Endodermal cell (in vitro differentiated cells): ENCODE measurements at regions not wholly inside any gene's neighbourhood (a gene's known extent, or its start where the extent isn't known, plus 50 kb on each side); places are given as distances from the start of the nearest gene placed in this dataset.

Experiments
- DNase-seq: peaks from one replicate; pipeline ENCODE4 v3.0.0-alpha.2; 2017
- H3K27ac ChIP-seq: 2 replicates; pipeline ENCODE4 v1.5.1; 2013; ENCODE audit warnings: mild to moderate bottlenecking, low read depth, low read length, moderate library complexity
- H3K27me3 ChIP-seq: 2 replicates; pipeline ENCODE4 v1.6.1; 2013; ENCODE audit warnings: mild to moderate bottlenecking, low read length, moderate library complexity; ENCODE audit not compliant: insufficient read depth, control insufficient read depth, poor library complexity, severe bottlenecking
- H3K36me3 ChIP-seq: 2 replicates; pipeline ENCODE4 v1.7.0; 2013; ENCODE audit warnings: mild to moderate bottlenecking, low read length, moderate library complexity; ENCODE audit not compliant: control insufficient read depth, insufficient read depth
- H3K4me1 ChIP-seq: one replicate; pipeline ENCODE4 v1.7.0; 2013; ENCODE audit warnings: low read length; ENCODE audit not compliant: control insufficient read depth, insufficient read depth
- H3K4me3 ChIP-seq: 2 replicates; pipeline ENCODE4 v1.5.1; 2013; ENCODE audit warnings: mild to moderate bottlenecking, low read length, moderate library complexity
- H3K9ac ChIP-seq: 2 replicates; pipeline ENCODE4 v1.6.1; 2013; ENCODE audit warnings: mild to moderate bottlenecking, low read length, moderate library complexity; ENCODE audit not compliant: poor library complexity, severe bottlenecking; ENCODE audit errors: extremely low read depth
- H3K9me3 ChIP-seq: 2 replicates; pipeline ENCODE4 v1.6.1; 2013; ENCODE audit warnings: mild to moderate bottlenecking, low read length, moderate library complexity; ENCODE audit not compliant: control insufficient read depth
- H3K27ac Mint-ChIP-seq: 2 replicates; pipeline ENCODE4 v1.8.0; 2020; ENCODE audit warnings: mixed read lengths
- H3K27me3 Mint-ChIP-seq: 2 replicates; pipeline ENCODE4 v1.8.0; 2021; ENCODE audit warnings: mild to moderate bottlenecking, mixed read lengths; ENCODE audit not compliant: insufficient read depth
- H3K36me3 Mint-ChIP-seq: 2 replicates; pipeline ENCODE4 v1.8.0; 2020; ENCODE audit warnings: low read depth, mixed read lengths
- H3K4me1 Mint-ChIP-seq: 2 replicates; pipeline ENCODE4 v1.8.0; 2020; ENCODE audit warnings: mixed read lengths
- H3K4me3 Mint-ChIP-seq: 2 replicates; pipeline ENCODE4 v1.8.0; 2020; ENCODE audit warnings: mild to moderate bottlenecking, moderate library complexity, mixed read lengths
- H3K9me3 Mint-ChIP-seq: 2 replicates; pipeline ENCODE4 v1.8.0; 2020; ENCODE audit warnings: mild to moderate bottlenecking, mixed read lengths
- WGBS, 2 experiments: methylation state at CpG; one replicate each; pipeline versions ENCODE4 v1.1.5 to v1.1.7; 2013; ENCODE audit warnings: missing lambda C conversion rate in 2 of 2, mixed read lengths in 1 of 2; ENCODE audit not compliant: insufficient coverage in 1 of 2, insufficient read length in 1 of 2; 5-methylcytosine and 5-hydroxymethylcytosine counted together
- TF ChIP-seq, protein P1 (sequence below): fragments of 200-600 bp; sonication (generic); conservative IDR thresholded peaks from 2 replicates; pipeline ENCODE4 v1.5.0; 2021; ENCODE audit warnings: antibody characterized with exemption, mild to moderate bottlenecking

DNA sequence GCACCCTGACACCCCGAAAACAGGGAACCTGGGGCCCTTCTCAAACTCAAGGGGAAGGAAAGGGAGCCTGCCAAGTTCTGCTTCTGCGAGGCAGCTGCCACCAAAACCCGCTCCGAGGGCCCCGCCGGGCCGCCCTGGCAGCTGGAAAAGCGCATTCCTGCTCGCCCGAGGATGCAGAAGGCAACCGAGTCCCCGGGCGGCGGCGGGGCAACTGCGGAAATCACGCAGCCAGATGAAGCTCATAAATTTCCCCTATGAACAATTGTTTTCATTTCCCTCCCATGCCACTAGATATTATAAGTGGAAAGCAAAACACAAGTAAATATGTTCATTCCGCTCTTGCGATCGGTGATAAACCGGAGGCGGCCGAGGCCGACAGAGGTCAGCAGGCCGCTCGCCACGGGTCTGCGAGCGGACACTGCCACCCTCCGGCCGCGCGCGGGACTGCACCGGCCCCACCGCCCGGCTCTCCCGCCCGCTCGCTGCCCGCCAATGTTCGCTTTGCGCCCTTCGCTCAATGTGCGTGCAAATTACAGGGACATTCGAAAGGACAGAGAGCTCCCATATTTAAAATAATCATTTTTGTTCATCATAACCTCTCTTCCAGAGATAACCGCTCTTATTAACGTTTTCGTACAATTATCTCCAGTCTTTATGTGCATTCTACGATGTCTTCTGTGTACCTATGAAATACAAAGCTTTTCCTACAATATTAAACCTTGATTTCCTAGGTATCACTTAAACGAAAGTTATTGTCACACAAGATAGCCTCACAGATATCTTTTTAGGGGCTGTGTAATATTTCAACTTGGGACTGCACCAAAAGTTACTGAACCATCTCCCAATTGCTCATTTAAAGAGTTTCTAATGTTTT is 120.8 kb upstream of the ZNF507 start:
- DNase-seq, result peak; percentile 86
- peak overlapping the region; percentile 52 for H3K4me3 Mint-ChIP-seq
- H3K9me3 ChIP-seq, result no peaks in the 10 kb centered on the region
- H3K27me3 ChIP-seq, result peaks cover 50% of the 10 kb centered on the region
- H3K9me3 Mint-ChIP-seq, result no peaks in the 10 kb centered on the region
- TF ChIP-seq, protein P1, sequence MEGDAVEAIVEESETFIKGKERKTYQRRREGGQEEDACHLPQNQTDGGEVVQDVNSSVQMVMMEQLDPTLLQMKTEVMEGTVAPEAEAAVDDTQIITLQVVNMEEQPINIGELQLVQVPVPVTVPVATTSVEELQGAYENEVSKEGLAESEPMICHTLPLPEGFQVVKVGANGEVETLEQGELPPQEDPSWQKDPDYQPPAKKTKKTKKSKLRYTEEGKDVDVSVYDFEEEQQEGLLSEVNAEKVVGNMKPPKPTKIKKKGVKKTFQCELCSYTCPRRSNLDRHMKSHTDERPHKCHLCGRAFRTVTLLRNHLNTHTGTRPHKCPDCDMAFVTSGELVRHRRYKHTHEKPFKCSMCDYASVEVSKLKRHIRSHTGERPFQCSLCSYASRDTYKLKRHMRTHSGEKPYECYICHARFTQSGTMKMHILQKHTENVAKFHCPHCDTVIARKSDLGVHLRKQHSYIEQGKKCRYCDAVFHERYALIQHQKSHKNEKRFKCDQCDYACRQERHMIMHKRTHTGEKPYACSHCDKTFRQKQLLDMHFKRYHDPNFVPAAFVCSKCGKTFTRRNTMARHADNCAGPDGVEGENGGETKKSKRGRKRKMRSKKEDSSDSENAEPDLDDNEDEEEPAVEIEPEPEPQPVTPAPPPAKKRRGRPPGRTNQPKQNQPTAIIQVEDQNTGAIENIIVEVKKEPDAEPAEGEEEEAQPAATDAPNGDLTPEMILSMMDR, result peak; percentile 99
- 5 to 6% methylated on average over 36 to 51 of the region's 51 CpGs for WGBS, 2 experiments
- no peaks in the 10 kb centered on the region for H3K36me3 Mint-ChIP-seq
- peaks cover 5% of the 10 kb centered on the region for H3K4me1 ChIP-seq
- peaks cover 1% of the 10 kb centered on the region for H3K4me1 Mint-ChIP-seq
- H3K4me3 ChIP-seq, result peak overlapping the region; percentile 66
- no peak overlapping the region for H3K9ac ChIP-seq
- no peak overlapping the region for H3K27ac Mint-ChIP-seq
- no peaks in the 10 kb centered on the region for H3K36me3 ChIP-seq
- no peak overlapping the region for H3K27ac ChIP-seq
- peaks cover 48% of the 10 kb centered on the region for H3K27me3 Mint-ChIP-seq

DNA sequence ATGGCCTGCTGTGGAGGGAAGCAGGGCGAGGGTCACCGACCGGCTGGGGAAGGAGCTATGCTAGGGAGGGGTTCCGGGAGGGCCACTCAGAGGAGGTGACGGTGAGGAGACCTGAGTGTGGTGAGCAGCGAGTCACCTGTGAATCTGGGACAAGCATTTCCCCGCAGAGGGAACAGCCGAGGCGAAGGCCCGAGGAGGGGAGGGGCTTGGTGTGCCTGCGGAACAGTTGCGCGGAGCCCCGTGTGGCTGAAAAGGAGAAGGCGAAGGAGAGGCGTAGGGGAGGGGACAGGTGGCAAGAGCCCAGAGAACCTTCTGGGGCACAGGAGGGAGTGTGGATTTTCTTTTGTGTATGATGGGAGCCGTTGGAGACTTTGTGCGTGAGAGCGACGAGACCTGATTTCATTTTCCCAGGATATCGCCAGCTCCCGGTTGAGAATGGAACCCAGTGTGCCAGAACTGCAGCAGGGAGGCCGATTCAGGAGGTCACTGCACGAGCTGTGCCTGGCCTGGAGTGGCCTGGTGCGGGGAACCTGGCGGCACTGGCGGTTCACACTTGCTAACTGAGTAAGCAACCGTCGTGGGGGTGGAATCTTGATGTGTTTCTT is 117.7 kb upstream of the ZNF507 start:
- Mint-ChIP-seq H3K4me1 (peaks cover 1% of the 10 kb centered on the region), H3K27me3 (peaks cover 44% of the 10 kb centered on the region), H3K9me3 (no peaks in the 10 kb centered on the region), H3K36me3 (no peaks in the 10 kb centered on the region), H3K4me3 (no peak overlapping the region), H3K27ac (no peak overlapping the region)
- DNase-seq, result peak; percentile 70
- Histone ChIP-seq H3K27me3 (peaks cover 41% of the 10 kb centered on the region), H3K36me3 (no peaks in the 10 kb centered on the region), H3K9ac (no peak overlapping the region), H3K27ac (no peak overlapping the region), H3K9me3 (no peaks in the 10 kb centered on the region), H3K4me1 (peaks cover 5% of the 10 kb centered on the region), H3K4me3 (no peak overlapping the region)
- TF ChIP-seq, protein P1, result peak; percentile 34
- 89 to 98% methylated on average over 16 to 29 of the region's 29 CpGs for WGBS, 2 experiments

DNA sequence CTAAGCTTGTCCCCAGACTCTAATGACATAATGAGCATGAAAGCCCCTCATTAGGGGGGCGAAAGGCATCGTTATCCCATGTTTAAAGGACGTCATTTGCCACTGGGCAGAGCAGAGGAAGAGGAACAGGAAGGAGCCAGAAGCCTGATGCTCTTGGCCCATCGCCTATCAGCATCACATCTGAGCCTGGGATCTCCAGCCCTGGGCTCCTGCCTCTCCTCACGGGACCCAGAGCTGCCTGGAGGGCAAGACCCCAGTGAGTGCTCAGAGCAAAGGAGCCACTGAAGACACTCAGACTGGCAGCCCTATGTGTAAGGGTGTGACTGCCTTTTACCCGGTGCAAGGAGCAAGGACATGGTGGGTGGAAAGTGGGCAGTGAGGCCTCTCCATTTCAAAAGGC is 115.0 kb upstream of the ZNF507 start:
- DNase-seq, result no peak
- WGBS, 2 experiments, result 91 to 95% methylated on average over 4 to 6 of the region's 6 CpGs
- Histone ChIP-seq H3K9ac (no peak overlapping the region), H3K9me3 (no peaks in the 10 kb centered on the region), H3K4me1 (no peaks in the 10 kb centered on the region), H3K4me3 (no peak overlapping the region), H3K36me3 (no peaks in the 10 kb centered on the region), H3K27me3 (peaks cover 13% of the 10 kb centered on the region), H3K27ac (no peak overlapping the region)
- no peak overlapping the region for H3K27ac Mint-ChIP-seq
- no peaks in the 10 kb centered on the region for H3K4me1 Mint-ChIP-seq
- no peaks in the 10 kb centered on the region for H3K36me3 Mint-ChIP-seq
- no peak overlapping the region for H3K4me3 Mint-ChIP-seq
- H3K27me3 Mint-ChIP-seq, result peaks cover 16% of the 10 kb centered on the region
- no peaks in the 10 kb centered on the region for H3K9me3 Mint-ChIP-seq
- TF ChIP-seq, protein P1, result no peak
